ENCODE measurements at regions not wholly inside any gene's neighbourhood (a gene's known extent, or its start where the extent isn't known, plus 50 kb on each side); places are given as distances from the start of the nearest gene placed in this dataset.

GRCh38 chr17:31650756-31651520, 208.1 kb downstream of the COPRS start:
- Histone ChIP-seq H3F3A (ENCODE audit: insufficient read depth) (no peaks in the 10 kb centered on the region), H3K9me2 (ENCODE audit: insufficient read depth) (no peaks in the 10 kb centered on the region), H3K4me3 (no peak overlapping the region), H4K20me1 (ENCODE audit: insufficient read depth) (no peaks in the 10 kb centered on the region), H3K79me2 (ENCODE audit: insufficient read depth) (no peaks in the 10 kb centered on the region), H3K4me2 (ENCODE audit: unreplicated experiment) (no peak overlapping the region), H2AFZ (no peak overlapping the region), H3K27me3 (replicated peaks; ENCODE audit: insufficient read depth) (no peaks in the 10 kb centered on the region; the same call in 1 of the 2 replicates), H3K4me1 (ENCODE audit: insufficient read depth) (no peaks in the 10 kb centered on the region), H3K9me3 (ENCODE audit: low read depth) (no peaks in the 10 kb centered on the region), H3K36me3 (ENCODE audit: low read depth) (no peaks in the 10 kb centered on the region), H3K27ac (no peak overlapping the region), H3K9ac (no peak overlapping the region)
- in situ Hi-C loops (cut with MboI) = no loop called here
- no peak for DNase-seq
- TF ChIP-seq EZH2phosphoT487 (IDR thresholded peaks at IDR 0.05; ENCODE audit: insufficient read depth, low read depth) (no peak), EZH2 (IDR thresholded peaks at IDR 0.05; ENCODE audit: insufficient read depth, poor library complexity, severe bottlenecking) (no peak)
- WGBS, 2 experiments (ENCODE audit: low coverage in 1 of 2, low lambda C conversion rate in 2 of 2, missing lambda C conversion rate in 2 of 2) = 53 to 58% methylated on average over 5 of the region's 5 CpGs

GRCh38 chr17:31649302-31649701, 209.7 kb downstream of the COPRS start:
- H3K79me2 ChIP-seq (ENCODE audit: insufficient read depth) = no peaks in the 10 kb centered on the region
- no peak for DNase-seq
- in situ Hi-C loops (cut with MboI) = no loop called here
- H3F3A ChIP-seq (ENCODE audit: insufficient read depth) = no peaks in the 10 kb centered on the region
- H3K9me3 ChIP-seq (ENCODE audit: low read depth) = no peaks in the 10 kb centered on the region
- TF ChIP-seq EZH2 (IDR thresholded peaks at IDR 0.05; ENCODE audit: insufficient read depth, poor library complexity, severe bottlenecking) (no peak), EZH2phosphoT487 (IDR thresholded peaks at IDR 0.05; ENCODE audit: insufficient read depth, low read depth) (no peak)
- H3K9me2 ChIP-seq (ENCODE audit: insufficient read depth) = no peaks in the 10 kb centered on the region
- H4K20me1 ChIP-seq (ENCODE audit: insufficient read depth) = no peaks in the 10 kb centered on the region
- H3K27ac ChIP-seq = no peak overlapping the region
- H3K4me3 ChIP-seq = no peak overlapping the region
- no peaks in the 10 kb centered on the region; the same call in 1 of the 2 replicates for H3K27me3 ChIP-seq (replicated peaks; ENCODE audit: insufficient read depth)
- no peak overlapping the region for H3K9ac ChIP-seq
- no peaks in the 10 kb centered on the region for H3K36me3 ChIP-seq (ENCODE audit: low read depth)
- no peak overlapping the region for H3K4me2 ChIP-seq (ENCODE audit: unreplicated experiment)
- H2AFZ ChIP-seq = no peak overlapping the region
- WGBS, 2 experiments (ENCODE audit: low coverage in 1 of 2, low lambda C conversion rate in 2 of 2, missing lambda C conversion rate in 2 of 2) = 73 to 77% methylated on average over 3 of the region's 3 CpGs
- no peaks in the 10 kb centered on the region for H3K4me1 ChIP-seq (ENCODE audit: insufficient read depth)

DNA sequence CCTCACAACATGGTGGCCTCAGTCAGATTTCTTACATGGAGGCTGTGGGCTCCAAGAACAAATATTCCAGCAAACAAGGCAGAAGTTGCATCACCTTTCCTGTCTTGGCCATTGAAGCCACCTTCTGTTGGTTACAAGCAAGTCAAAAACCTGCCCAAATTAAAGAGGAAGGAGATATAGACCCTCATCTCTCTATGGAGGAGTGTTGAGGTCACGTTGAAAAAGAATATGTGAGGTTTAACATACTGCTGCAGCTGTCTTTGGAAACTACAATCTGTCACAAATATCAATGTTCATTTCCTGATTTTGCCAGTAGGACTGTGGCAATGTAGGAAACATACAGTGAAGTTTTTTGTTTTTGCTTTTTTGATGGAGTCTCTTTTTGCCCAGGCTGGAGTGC, 211.4 kb downstream of the COPRS start:
- TF ChIP-seq EZH2 (IDR thresholded peaks at IDR 0.05; ENCODE audit: insufficient read depth, poor library complexity, severe bottlenecking) = no peak
- no peak for TF ChIP-seq EZH2phosphoT487 (IDR thresholded peaks at IDR 0.05; ENCODE audit: insufficient read depth, low read depth)
- DNase-seq = no peak
- Histone ChIP-seq H3F3A (ENCODE audit: insufficient read depth) (no peaks in the 10 kb centered on the region), H3K27me3 (replicated peaks; ENCODE audit: insufficient read depth) (no peaks in the 10 kb centered on the region), H4K20me1 (ENCODE audit: insufficient read depth) (no peaks in the 10 kb centered on the region), H3K4me1 (ENCODE audit: insufficient read depth) (no peaks in the 10 kb centered on the region), H3K79me2 (ENCODE audit: insufficient read depth) (no peaks in the 10 kb centered on the region), H3K36me3 (ENCODE audit: low read depth) (no peaks in the 10 kb centered on the region), H3K4me3 (no peak overlapping the region), H3K9ac (no peak overlapping the region), H3K9me3 (ENCODE audit: low read depth) (no peaks in the 10 kb centered on the region), H3K4me2 (ENCODE audit: unreplicated experiment) (no peak overlapping the region), H3K27ac (no peak overlapping the region), H2AFZ (no peak overlapping the region), H3K9me2 (ENCODE audit: insufficient read depth) (no peaks in the 10 kb centered on the region)
- 18 to 24% methylated on average over 1 of the region's 1 CpG for WGBS, 2 experiments (ENCODE audit: low coverage in 1 of 2, low lambda C conversion rate in 2 of 2, missing lambda C conversion rate in 2 of 2)
- in situ Hi-C loops (cut with MboI) = no loop called here

DNA sequence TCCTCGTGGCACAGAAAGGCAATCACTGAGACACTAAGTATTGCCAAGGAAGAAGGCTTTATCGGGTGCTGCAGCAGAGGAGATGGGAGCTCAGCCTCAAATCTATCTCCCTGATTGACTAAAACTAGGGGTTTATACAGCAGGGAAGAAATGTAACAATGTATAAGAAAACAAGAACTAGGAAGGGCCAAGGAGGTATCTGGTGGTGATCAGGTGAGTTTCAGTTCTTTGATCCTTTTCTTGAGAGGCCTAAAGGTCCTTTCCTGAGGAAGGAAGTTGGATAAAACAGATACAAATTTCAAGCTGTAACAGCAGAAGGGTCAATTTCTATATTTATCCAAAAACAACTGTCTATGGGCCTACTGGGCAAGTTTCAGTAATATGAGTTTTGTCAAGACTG, 212.4 kb downstream of the COPRS start:
- H3K9me2 ChIP-seq (ENCODE audit: insufficient read depth) = no peaks in the 10 kb centered on the region
- H3K4me2 ChIP-seq (ENCODE audit: unreplicated experiment) = no peak overlapping the region
- in situ Hi-C loops (cut with MboI) = no loop called here
- DNase-seq = no peak
- no peaks in the 10 kb centered on the region for H3K79me2 ChIP-seq (ENCODE audit: insufficient read depth)
- H3K9me3 ChIP-seq (ENCODE audit: low read depth) = no peaks in the 10 kb centered on the region
- no peaks in the 10 kb centered on the region for H4K20me1 ChIP-seq (ENCODE audit: insufficient read depth)
- TF ChIP-seq EZH2 (IDR thresholded peaks at IDR 0.05; ENCODE audit: insufficient read depth, poor library complexity, severe bottlenecking) = no peak
- TF ChIP-seq EZH2phosphoT487 (IDR thresholded peaks at IDR 0.05; ENCODE audit: insufficient read depth, low read depth) = no peak
- WGBS, 2 experiments (ENCODE audit: low coverage in 1 of 2, low lambda C conversion rate in 2 of 2, missing lambda C conversion rate in 2 of 2) = 56 to 61% methylated on average over 2 of the region's 2 CpGs
- no peaks in the 10 kb centered on the region for H3F3A ChIP-seq (ENCODE audit: insufficient read depth)
- H3K9ac ChIP-seq = no peak overlapping the region
- no peaks in the 10 kb centered on the region for H3K4me1 ChIP-seq (ENCODE audit: insufficient read depth)
- no peaks in the 10 kb centered on the region for H3K36me3 ChIP-seq (ENCODE audit: low read depth)
- no peak overlapping the region for H3K4me3 ChIP-seq
- no peak overlapping the region for H3K27ac ChIP-seq
- H2AFZ ChIP-seq = no peak overlapping the region
- no peaks in the 10 kb centered on the region for H3K27me3 ChIP-seq (replicated peaks; ENCODE audit: insufficient read depth)
